ENCODE measurements at regions not wholly inside any gene's neighbourhood (a gene's known extent, or its start where the extent isn't known, plus 50 kb on each side); places are given as distances from the start of the nearest gene placed in this dataset.

DNA sequence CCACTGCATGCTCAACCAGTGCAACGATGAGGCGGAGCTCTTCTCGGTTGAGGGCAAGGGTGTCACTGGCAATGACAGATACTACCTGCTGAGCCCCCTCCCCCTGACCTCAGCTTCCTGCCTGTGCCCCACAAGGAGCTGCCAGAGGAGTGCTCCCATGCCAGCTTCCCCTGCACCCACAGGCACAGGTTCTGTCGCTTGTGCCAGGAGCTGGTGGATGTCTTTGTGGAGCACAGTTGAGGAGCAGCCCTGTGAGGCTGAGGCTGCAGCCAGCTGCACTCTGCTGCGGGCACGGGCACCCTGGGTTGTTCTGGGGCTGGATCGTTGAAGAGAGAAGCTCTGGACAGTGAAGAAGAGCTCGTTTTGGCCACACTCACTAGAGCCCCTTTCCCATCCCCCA lies 165.3 kb upstream of the ZNF267 start:
- TF ChIP-seq EZH2 (IDR thresholded peaks at IDR 0.05; ENCODE audit: insufficient read depth, poor library complexity, severe bottlenecking) (no peak), EZH2phosphoT487 (IDR thresholded peaks at IDR 0.05; ENCODE audit: insufficient read depth, low read depth) (no peak)

All from GM23248 (cell line).